Caco-2 (cell line): ENCODE measurements at regions not wholly inside any gene's neighbourhood (a gene's known extent, or its start where the extent isn't known, plus 50 kb on each side); places are given as distances from the start of the nearest gene placed in this dataset.

Source experiments
- BruUV-seq: library from RNA; stranded (reverse); fragments of 400-500 nt; replicated peaks from 2 replicates; lab custom pipeline; 2021; lab: Mats Ljungman, UMichigan
- CTCF ChIA-PET: fragments of 300-600 bp; sonication (Branson Sonifier 250); formaldehyde crosslinking; loops from one replicate; lab custom pipeline; 2022; ENCODE audit warnings: antibody characterized with exemption; lab: Charles Lee
- POLR2A ChIA-PET: fragments of 300-600 bp; sonication (Branson Sonifier 250); formaldehyde crosslinking; loops from one replicate; lab custom pipeline; 2022; ENCODE audit warnings: antibody characterized with exemption; lab: Charles Lee
- DNase-seq, 2 experiments: peaks; one replicate each; pipeline versions ENCODE4 v3.0.0 to v3.0.0-alpha.2; 2020 to 2022
- H3K27me3 ChIP-seq: replicated peaks from 2 replicates; pipeline ENCODE4 v1.6.0; 2011; ENCODE audit warnings: low read length; ENCODE audit not compliant: control insufficient read depth, insufficient read depth
- H3K36me3 ChIP-seq: 2 replicates; pipeline ENCODE4 v1.5.1; 2011; ENCODE audit warnings: low read length; ENCODE audit not compliant: control insufficient read depth, insufficient read depth
- H3K4me1 ChIP-seq: fragments of 250-450 bp; sonication (Bioruptor Pico); 2 replicates; pipeline ENCODE4 v1.5.1; 2020; ENCODE audit warnings: mild to moderate bottlenecking
- H3K4me3 ChIP-seq: 2 replicates; pipeline ENCODE4 v1.5.1; 2011; ENCODE audit warnings: low read depth, mild to moderate bottlenecking, control low read depth, low read length
- H3K9me3 ChIP-seq: fragments of 250-450 bp; sonication (Bioruptor Pico); 2 replicates; pipeline ENCODE4 v1.5.1; 2020; ENCODE audit warnings: mild to moderate bottlenecking, moderate library complexity
- H3K27ac Mint-ChIP-seq: one replicate; pipeline ENCODE4 v1.8.0; 2022; ENCODE audit warnings: mixed read lengths; ENCODE audit not compliant: unreplicated experiment
- H3K27me3 Mint-ChIP-seq: one replicate; pipeline ENCODE4 v1.8.0; 2022; ENCODE audit warnings: mixed read lengths; ENCODE audit not compliant: insufficient read depth, unreplicated experiment
- H3K36me3 Mint-ChIP-seq: one replicate; pipeline ENCODE4 v1.8.0; 2022; ENCODE audit warnings: mild to moderate bottlenecking, mixed read lengths; ENCODE audit not compliant: insufficient read depth, unreplicated experiment
- H3K4me1 Mint-ChIP-seq: one replicate; pipeline ENCODE4 v1.8.0; 2022; ENCODE audit warnings: low read depth, mixed read lengths; ENCODE audit not compliant: unreplicated experiment
- H3K4me3 Mint-ChIP-seq: one replicate; pipeline ENCODE4 v1.8.0; 2022; ENCODE audit warnings: mild to moderate bottlenecking, moderate library complexity, mixed read lengths; ENCODE audit not compliant: unreplicated experiment
- H3K9me3 Mint-ChIP-seq: one replicate; pipeline ENCODE4 v1.8.0; 2022; ENCODE audit warnings: mixed read lengths; ENCODE audit not compliant: unreplicated experiment
- CTCF ChIP-seq, 2 experiments: fragments of 200-600 bp in 1 of 2; IDR thresholded peaks; 1 replicate in 1 of 2; 2 replicates in 1 of 2; pipeline versions ENCODE4 v1.5.1 to v1.8.0; 2011 to 2022; ENCODE audit warnings: antibody characterized with exemption in 1 of 2, control low read depth in 1 of 2, inconsistent platforms in 1 of 2, low read depth in 1 of 2, low read length in 1 of 2, mild to moderate bottlenecking in 1 of 2, moderate library complexity in 1 of 2; ENCODE audit not compliant: insufficient read depth in 1 of 2, severe bottlenecking in 1 of 2, unreplicated experiment in 1 of 2
- intact Hi-C: fragments of 100-400 bp; cut with micrococcal nuclease; formaldehyde crosslinking; loops from one replicate; pipeline ENCODE4 v1.10.0; 2022; ENCODE audit not compliant: unreplicated experiment

GRCh38 chr12:127430401-127430800 lies 836.6 kb upstream of the TMEM132C start:
- POLR2A ChIA-PET = no interaction called here
- TF ChIP-seq CTCF (IDR thresholded peaks at IDR 0.05; ENCODE audit: insufficient read depth in 1 of 2, low read depth in 1 of 2, low read length in 1 of 2, severe bottlenecking in 1 of 2, unreplicated experiment in 1 of 2) = no peak
- intact Hi-C loops = no loop called here
- DNase-seq = no peak
- H3K27ac Mint-ChIP-seq = no peak overlapping the region
- H3K4me3 ChIP-seq = no peak overlapping the region
- no TSS peak for BruUV-seq
- H3K4me1 ChIP-seq = no peaks in the 10 kb centered on the region
- CTCF ChIA-PET = no interaction called here
- H3K4me3 Mint-ChIP-seq = no peak overlapping the region
- no peaks in the 10 kb centered on the region; the same call in 1 of the 2 replicates for H3K9me3 ChIP-seq
- H3K27me3 Mint-ChIP-seq = no peaks in the 10 kb centered on the region
- no peaks in the 10 kb centered on the region; the same call in 1 of the 2 replicates for H3K27me3 ChIP-seq
- no peaks in the 10 kb centered on the region for H3K4me1 Mint-ChIP-seq
- H3K36me3 ChIP-seq = no peaks in the 10 kb centered on the region
- H3K36me3 Mint-ChIP-seq = no peaks in the 10 kb centered on the region
- H3K9me3 Mint-ChIP-seq = peaks cover 11% of the 10 kb centered on the region

- BruUV-seq = no TSS peak
- Histone ChIP-seq H3K4me1 (no peaks in the 10 kb centered on the region), H3K9me3 (no peaks in the 10 kb centered on the region; the same call in 1 of the 2 replicates), H3K4me3 (no peak overlapping the region), H3K36me3 (no peaks in the 10 kb centered on the region), H3K27me3 (no peaks in the 10 kb centered on the region; the same call in 1 of the 2 replicates)
- ChIA-PET CTCF (no interaction called here), POLR2A (no interaction called here)
- no peaks in the 10 kb centered on the region for H3K36me3 Mint-ChIP-seq
- intact Hi-C loops = no loop called here
- DNase-seq = no peak
- H3K4me3 Mint-ChIP-seq = no peak overlapping the region
- TF ChIP-seq CTCF (IDR thresholded peaks at IDR 0.05; ENCODE audit: insufficient read depth in 1 of 2, low read depth in 1 of 2, low read length in 1 of 2, severe bottlenecking in 1 of 2, unreplicated experiment in 1 of 2) = no peak
- no peak overlapping the region for H3K27ac Mint-ChIP-seq
- H3K4me1 Mint-ChIP-seq = no peaks in the 10 kb centered on the region
- H3K27me3 Mint-ChIP-seq = no peaks in the 10 kb centered on the region
- H3K9me3 Mint-ChIP-seq = peaks cover 17% of the 10 kb centered on the region
Observed at GRCh38 chr12:127431177-127431576, 835.8 kb upstream of the TMEM132C start.

GRCh38 chr12:127431594-127431993 lies 835.4 kb upstream of the TMEM132C start:
- no peak for DNase-seq
- ChIA-PET POLR2A (no interaction called here), CTCF (no interaction called here)
- H3K27me3 Mint-ChIP-seq = no peaks in the 10 kb centered on the region
- H3K4me1 Mint-ChIP-seq = no peaks in the 10 kb centered on the region
- Histone ChIP-seq H3K36me3 (no peaks in the 10 kb centered on the region), H3K27me3 (no peaks in the 10 kb centered on the region; the same call in 1 of the 2 replicates), H3K4me3 (no peak overlapping the region), H3K9me3 (no peaks in the 10 kb centered on the region; the same call in 1 of the 2 replicates), H3K4me1 (no peaks in the 10 kb centered on the region)
- H3K36me3 Mint-ChIP-seq = no peaks in the 10 kb centered on the region
- no peak for TF ChIP-seq CTCF (IDR thresholded peaks at IDR 0.05; ENCODE audit: insufficient read depth in 1 of 2, low read depth in 1 of 2, low read length in 1 of 2, severe bottlenecking in 1 of 2, unreplicated experiment in 1 of 2)
- no peak overlapping the region for H3K27ac Mint-ChIP-seq
- H3K4me3 Mint-ChIP-seq = no peak overlapping the region
- intact Hi-C loops = no loop called here
- no TSS peak for BruUV-seq
- peaks cover 17% of the 10 kb centered on the region for H3K9me3 Mint-ChIP-seq
